GM18870 (cell line): ENCODE measurements at regions not wholly inside any gene's neighbourhood (a gene's known extent, or its start where the extent isn't known, plus 50 kb on each side); places are given as distances from the start of the nearest gene placed in this dataset.
"Not testable (repeated sequence)": the region's sequence is repeated elsewhere in the genome, so short reads cannot be mapped to it uniquely, and the experiment has no call there.

Experiments
- ATAC-seq: cut with Tn5 transposase; IDR thresholded peaks from one replicate; pipeline ENCODE4 v1.9.1; 2021; ENCODE audit warnings: moderate library complexity; ENCODE audit not compliant: unreplicated experiment

GRCh38 chr1:232180779-232181136 is 449.2 kb downstream of the SIPA1L2 start:
- no peak for ATAC-seq

GRCh38 chr1:232179896-232180778 is 449.8 kb downstream of the SIPA1L2 start:
- ATAC-seq, result no peak

GRCh38 chr1:232178191-232178590 is 451.7 kb downstream of the SIPA1L2 start:
- ATAC-seq, result no peak

DNA sequence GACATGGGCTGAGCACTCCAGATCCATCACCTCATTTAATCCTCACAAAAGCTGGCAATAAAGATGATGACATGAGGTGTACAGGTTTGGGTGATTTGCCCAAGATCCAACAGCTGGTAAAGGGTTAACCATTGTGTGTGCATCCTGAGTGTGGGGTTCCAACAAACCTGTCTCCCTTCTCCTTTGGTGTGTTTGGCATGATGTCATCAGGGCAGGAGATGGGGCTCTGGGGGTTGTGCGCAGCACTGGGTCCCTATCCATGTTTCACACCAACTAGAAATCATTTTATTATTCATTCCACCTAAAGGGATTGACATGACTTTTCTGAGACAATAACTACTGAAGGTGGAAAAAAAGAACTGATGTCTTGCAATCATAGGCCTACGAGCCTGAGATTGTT is 452.5 kb downstream of the SIPA1L2 start:
- no peak for ATAC-seq

GRCh38 chr1:232176222-232176621 is 453.7 kb downstream of the SIPA1L2 start:
- ATAC-seq, result no peak

DNA sequence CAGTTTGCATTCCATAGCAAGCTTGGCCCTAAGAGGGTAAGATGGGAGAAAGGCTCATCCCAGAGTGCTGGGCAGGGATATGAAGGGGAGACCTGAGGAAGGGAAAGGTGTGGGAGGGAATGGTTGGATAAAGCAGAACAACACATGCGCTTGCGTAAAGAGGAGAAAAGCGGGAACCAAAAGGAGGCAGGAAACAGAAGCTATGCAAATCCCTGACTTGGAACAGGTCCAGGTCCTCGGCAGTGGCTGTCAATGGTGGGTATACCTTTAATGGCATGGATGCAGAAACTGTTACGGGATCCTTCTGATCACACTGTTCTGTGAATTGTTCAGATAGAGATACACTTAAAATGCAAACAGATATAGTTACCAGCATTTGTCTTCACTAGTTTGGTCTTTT is 455.6 kb downstream of the SIPA1L2 start:
- ATAC-seq, result no peak

DNA sequence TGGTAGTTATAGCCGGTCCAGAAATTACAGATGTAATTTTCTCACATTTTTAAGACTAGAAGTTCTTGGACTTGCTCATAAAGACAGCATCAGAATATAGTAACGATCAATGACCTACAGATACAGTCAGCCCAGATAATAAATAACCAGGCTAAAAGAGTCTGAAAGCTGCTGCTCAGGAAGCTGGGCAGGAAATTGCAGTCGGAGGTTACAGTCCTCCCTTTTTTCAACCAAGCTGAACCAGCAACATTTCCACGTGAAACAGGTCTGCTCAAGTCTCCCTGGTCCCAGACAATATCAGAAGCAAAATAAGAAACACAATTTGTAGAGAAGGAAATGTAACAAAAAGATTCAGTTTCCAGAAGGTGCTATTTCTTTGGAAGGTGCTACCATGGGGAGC is 457.4 kb downstream of the SIPA1L2 start:
- no peak for ATAC-seq

GRCh38 chr1:232170909-232171308 is 459.0 kb downstream of the SIPA1L2 start:
- no peak for ATAC-seq

DNA sequence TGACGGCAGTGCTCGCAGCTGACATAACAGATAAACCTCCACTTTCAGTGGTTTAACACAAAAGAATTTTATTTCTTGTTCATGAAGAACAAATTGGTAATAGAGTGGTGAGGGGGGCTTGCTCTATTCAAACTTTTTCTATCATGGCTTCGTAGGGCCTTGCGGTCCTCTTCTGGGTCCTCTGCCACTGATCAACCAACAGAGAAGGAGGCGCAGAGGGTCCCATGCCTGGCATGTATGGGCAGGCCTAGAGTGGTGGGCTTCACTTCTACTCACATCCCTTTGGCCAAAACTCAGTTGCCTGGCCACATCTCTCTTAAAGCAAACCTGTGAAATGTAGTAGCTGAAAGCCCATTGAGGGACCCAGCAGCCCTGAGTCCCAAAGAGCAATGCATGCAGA is 460.5 kb downstream of the SIPA1L2 start:
- ATAC-seq, result no peak

DNA sequence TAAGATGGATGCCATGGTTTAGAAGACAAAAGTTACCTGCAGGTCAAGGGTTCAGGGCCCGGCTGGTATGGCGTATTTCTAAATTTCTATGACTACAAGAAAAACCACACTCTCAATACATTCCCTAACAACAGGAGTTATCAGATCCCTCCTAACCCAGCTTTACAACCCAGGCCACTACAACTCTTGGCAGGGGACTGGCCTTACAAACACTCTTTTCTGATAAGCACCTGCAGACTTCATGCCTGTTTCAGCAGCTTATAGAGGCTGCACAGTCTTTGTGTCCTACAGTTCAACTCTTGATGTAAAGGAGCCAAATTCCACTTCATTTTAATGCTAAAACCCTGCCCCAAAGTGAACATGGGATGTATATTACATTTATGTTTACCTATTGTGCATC is 461.4 kb downstream of the SIPA1L2 start:
- no peak for ATAC-seq

- no peak for ATAC-seq
Observed at GRCh38 chr1:232166942-232167341, 463.0 kb downstream of the SIPA1L2 start.

- no peak for ATAC-seq
Observed at GRCh38 chr1:232164078-232164963, 465.6 kb downstream of the SIPA1L2 start.

DNA sequence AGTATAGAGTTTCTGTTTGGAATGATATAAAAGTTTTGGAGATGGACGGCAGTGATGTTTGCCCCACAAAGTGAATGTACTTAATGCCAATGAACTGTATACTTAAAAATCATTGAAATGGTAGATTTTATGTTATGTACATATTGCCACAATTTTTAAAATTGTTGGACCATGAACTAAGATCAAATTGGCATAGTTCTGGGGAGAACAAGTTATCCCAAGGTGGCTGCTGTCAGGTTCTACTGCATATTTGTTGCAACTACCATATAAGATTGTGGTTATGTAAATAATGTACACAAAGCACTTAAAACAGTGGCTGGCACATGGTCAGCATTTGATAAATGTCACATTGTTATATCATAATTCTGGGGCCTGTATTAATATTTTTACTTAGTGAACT is 466.4 kb downstream of the SIPA1L2 start:
- no peak for ATAC-seq

- ATAC-seq, result no peak
Observed at GRCh38 chr1:232162001-232162400, 467.9 kb downstream of the SIPA1L2 start.

DNA sequence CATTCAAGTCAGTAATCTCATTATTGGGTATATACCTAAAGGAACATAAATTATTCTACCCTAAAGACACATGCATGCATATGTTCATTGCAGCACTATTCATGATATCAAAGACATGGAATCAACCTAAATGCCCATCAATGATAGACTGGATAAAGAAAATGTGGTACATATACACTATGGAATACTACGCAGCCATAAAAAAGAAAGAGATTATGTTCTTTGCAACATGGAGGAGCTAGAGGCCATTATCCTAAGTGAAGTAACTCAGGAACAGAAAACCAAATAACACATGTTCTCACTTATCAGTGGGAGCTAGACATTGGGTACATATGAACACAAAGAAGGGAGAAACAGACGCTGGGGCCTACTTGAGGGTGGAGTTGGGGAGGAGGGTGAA is 471.4 kb downstream of the SIPA1L2 start:
- ATAC-seq, result not testable (repeated sequence)

- ATAC-seq, result not testable (repeated sequence)
Observed at GRCh38 chr1:232156070-232156469, 473.9 kb downstream of the SIPA1L2 start.

DNA sequence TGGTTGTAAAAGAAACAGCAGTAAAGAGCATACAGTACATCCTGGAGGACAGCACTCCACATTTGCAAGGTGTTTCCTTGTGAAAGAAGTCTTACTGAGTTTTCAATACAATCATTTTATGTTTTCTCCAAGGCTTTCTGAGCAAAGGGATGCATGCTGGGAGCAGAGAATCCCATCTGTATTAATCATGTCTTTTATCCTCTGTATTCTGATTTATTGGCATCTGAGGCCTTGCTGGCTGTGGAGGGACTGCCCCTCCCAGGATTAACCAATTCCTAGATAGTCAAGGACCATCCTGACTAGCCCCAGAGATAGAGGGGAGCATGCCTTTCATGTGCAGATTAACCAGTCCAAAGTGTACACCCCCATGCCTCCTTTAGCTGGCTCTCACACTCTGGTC is 476.3 kb downstream of the SIPA1L2 start:
- ATAC-seq, result no peak

GRCh38 chr1:232150770-232151548 is 479.0 kb downstream of the SIPA1L2 start:
- no peak for ATAC-seq

DNA sequence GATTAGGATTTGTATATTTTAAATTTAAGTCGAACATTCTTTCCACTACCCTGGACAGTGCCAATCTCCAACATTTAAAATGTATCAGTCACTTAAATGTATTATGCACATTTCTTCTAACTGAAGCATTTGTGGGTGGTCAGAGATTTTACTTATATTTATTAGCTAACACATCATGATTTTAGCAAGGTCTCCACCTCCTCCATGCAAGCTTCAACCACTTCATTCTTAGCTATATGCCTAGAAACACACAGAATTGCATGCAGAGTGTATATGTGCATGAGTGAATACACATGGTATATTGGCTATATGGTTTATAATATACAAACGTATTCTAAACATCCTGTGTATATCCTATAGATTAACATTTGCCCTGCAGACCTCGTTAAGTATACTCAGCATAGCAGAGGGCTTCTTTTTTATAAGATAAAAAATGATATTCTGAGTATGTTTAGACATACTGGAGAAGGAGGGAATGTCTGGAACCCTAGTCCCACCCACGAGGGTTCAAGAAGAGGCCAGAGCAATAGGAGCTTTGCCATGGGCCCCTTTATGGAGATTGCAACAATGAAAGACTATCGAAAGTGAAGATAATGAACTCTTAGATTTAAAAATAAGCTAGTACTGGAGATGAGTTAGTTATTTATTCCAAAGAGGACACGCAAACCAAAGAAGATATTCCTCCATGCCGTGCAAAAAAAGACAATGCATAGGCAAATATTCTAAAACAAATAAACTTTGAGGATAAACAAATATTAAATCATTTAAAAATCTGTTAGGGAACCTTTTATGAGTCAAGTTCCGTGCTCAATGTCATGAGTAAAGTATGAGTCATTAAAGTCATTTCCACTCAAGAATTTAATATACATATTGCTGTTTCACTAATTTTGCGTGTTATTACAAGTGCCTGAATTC is 480.4 kb downstream of the SIPA1L2 start:
- ATAC-seq, result no peak

DNA sequence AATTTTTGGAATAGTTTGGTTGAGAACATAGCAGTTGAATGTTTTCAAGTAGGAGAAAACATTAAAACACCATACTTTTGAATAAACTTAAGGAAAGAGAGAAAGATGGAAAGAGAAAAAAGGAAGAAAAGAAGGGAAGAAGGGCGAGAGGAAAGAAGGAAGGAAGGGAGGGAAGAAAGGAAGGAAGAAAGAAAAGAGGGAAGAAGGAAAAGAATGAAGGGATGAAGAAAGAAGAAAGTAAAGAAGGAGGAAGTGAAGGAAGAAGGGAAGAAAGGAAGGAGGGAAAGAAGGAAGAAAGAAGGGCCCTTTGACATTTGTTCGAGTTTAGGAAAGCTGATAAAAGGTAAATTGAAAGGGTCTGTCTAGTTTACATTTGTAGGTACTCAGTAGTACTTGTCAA is 482.7 kb downstream of the SIPA1L2 start:
- ATAC-seq, result no peak
